Retinal pigment epithelial cell (primary cell): ENCODE measurements at regions not wholly inside any gene's neighbourhood (a gene's known extent, or its start where the extent isn't known, plus 50 kb on each side); places are given as distances from the start of the nearest gene placed in this dataset.

ENCODE experiments used
- DNase-seq: peaks from one replicate; pipeline ENCODE4 v3.0.0-alpha.2; 2010; ENCODE audit warnings: low read depth
- H3K4me3 ChIP-seq: 2 replicates; pipeline ENCODE4 v1.5.1; 2011; ENCODE audit warnings: mild to moderate bottlenecking, low read length, control low read depth, moderate library complexity
- TF ChIP-seq, protein P1 (sequence below): conservative IDR thresholded peaks from 2 replicates; pipeline ENCODE4 v1.5.1; 2011; ENCODE audit warnings: low read depth, low read length, control low read depth, inconsistent platforms

DNA sequence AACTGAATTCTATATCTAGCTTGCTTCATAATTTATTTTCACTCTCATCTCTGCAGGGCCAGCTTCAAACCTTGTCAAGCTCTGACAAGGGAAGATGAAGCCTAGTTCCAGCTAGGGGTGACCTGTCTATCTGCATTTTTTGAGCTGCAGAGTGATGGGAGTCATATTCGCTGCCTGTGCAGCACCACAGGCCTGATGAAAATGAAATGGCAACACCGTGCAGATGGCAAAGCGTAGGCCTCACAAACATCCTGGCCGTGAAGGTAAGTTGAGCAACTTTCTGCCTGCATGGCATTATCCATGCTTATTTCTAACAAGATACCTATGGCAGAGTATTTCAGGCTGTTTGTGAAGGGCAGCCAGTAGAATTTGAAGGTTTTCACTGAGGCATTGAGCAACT, 86.4 kb upstream of the C1QTNF9B start:
- no peak for DNase-seq
- no peak overlapping the region for H3K4me3 ChIP-seq
- TF ChIP-seq, protein P1, sequence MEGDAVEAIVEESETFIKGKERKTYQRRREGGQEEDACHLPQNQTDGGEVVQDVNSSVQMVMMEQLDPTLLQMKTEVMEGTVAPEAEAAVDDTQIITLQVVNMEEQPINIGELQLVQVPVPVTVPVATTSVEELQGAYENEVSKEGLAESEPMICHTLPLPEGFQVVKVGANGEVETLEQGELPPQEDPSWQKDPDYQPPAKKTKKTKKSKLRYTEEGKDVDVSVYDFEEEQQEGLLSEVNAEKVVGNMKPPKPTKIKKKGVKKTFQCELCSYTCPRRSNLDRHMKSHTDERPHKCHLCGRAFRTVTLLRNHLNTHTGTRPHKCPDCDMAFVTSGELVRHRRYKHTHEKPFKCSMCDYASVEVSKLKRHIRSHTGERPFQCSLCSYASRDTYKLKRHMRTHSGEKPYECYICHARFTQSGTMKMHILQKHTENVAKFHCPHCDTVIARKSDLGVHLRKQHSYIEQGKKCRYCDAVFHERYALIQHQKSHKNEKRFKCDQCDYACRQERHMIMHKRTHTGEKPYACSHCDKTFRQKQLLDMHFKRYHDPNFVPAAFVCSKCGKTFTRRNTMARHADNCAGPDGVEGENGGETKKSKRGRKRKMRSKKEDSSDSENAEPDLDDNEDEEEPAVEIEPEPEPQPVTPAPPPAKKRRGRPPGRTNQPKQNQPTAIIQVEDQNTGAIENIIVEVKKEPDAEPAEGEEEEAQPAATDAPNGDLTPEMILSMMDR, result no peak

DNA sequence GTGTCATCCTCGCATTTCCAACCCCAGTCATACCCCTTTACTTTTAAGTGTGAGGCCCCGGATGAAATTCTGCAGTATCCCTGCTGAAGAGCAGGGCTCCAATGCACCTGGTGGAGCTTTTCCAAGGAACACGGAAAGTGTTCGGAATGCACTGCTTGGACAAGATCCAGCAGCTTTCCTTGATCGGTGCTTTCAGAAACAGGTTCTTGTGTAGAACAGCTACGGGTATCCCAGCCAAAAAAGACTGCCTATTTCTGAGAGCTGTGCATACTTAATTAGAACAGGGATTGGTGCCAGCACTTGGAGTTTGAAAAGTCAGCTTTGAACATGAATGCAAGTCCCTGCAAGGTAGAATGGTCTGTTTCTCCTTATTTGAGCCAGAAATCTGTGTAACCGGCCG, 87.2 kb upstream of the C1QTNF9B start:
- H3K4me3 ChIP-seq, result no peak overlapping the region
- DNase-seq, result no peak
- TF ChIP-seq, protein P1, result no peak

DNA sequence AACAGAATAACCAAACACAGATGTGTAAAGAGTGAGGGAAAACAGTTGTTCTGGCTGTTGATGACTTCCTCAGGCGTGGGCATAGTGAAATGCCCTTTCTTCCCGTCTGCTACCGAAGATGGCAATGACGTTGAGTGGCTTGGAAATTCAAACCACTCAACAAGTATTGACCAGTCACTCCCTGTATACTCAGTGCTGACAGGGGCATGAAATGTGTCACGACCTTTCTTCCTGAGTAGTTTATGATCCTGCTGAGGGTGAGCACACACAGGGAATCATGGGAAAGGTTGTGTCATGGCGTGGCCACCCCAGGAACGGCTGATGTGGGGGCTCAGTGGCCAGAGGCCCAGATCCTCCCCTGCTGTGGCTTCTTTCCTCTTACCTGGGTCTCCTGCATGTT, 87.8 kb upstream of the C1QTNF9B start:
- no peak overlapping the region for H3K4me3 ChIP-seq
- TF ChIP-seq, protein P1, result no peak
- no peak for DNase-seq

DNA sequence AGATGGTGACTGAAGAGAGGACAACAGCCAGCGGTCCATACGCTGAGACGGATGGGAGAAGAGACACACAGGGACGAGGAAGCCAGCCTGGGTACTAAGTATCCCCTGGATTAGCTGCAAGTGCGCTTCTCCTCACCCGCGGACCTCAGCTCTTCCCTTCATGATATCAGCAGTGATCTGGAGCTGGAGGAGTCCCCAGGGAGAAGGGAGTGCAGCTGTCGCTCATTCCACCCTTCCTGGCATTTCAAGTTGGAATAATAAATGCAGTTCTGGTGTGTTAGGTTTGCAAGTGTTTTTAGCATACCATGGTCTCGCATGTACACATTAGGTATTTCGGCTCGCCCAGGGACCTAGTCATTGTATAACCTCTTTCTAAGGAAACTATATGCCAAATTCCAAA, 88.5 kb upstream of the C1QTNF9B start:
- no peak overlapping the region for H3K4me3 ChIP-seq
- no peak for DNase-seq
- TF ChIP-seq, protein P1, result no peak

DNA sequence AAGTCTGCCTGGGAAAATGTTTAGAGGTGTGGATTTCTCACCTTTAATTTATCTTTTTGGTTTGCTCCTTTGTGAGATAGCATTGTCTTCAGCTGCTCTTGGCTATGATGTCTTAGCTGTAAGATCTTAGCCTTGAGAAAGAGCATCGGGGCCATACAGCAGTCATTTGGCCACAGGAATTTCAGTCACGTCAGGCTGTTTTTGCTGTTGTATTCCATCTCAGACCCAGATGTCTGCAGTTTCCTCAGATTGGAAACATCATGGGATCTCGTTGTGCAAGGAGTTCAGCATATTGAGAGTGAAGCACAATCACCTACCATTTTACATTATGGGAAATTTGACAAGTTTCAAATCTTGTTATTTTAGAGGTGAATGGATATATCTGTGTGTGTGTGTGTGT, 89.3 kb upstream of the C1QTNF9B start:
- DNase-seq, result no peak
- H3K4me3 ChIP-seq, result no peak overlapping the region
- TF ChIP-seq, protein P1, result no peak

DNA sequence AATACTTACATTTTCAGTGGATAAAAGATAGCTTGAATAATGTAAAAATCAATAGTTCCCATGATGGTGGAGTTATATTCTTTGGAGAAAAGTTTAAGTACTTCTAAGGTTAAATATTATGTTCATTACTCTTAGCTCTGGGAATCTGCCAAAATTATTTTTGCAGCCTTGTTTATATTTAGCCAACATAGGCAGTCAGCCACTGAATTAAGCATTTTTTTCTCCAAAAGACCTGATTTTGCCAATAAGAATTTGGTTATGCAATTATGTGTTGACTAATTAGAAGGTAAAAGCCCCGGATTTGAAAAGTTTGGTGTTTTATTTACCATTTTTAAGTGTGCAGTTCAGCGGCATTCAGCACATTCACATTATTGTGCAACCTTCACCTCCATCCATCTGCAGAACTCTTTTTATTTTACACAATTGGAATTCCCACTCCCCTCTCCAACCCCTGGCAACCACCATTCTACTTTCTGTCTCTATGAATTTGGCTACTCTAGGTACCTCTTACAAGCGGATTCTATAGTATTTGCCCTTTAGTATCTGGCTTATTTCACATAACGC, 90.1 kb upstream of the C1QTNF9B start:
- H3K4me3 ChIP-seq, result no peak overlapping the region
- TF ChIP-seq, protein P1, result no peak
- DNase-seq, result no peak

DNA sequence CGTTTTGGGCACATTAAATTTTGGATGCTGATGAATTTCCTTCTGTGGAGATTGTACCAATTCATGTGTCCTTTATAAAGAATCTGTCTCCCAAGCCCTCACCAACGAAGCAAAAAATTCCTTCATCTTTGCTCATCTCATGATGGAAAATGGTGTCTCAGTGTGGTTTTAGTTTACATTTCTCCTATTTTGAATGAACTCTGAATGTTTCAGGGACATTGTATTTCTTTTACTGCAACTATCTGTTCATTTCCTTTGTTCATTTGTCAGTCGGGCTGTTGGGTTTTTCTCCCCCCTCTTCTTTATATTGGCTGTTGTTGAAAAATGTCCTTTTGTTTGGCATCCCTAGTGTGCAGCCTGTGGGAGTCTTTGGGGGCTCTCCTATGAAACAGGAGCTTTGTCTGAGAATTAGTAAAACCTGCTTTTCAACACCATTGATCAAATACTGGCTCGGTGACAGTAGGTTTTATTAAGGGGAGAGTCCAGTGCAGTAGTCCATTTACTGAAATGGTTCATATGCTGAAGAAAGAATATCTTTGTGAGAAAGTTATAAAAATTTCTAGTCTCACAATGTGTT, 91.3 kb upstream of the C1QTNF9B start:
- DNase-seq, result no peak
- H3K4me3 ChIP-seq, result no peak overlapping the region
- TF ChIP-seq, protein P1, result no peak
